ENCODE measurements at regions not wholly inside any gene's neighbourhood (a gene's known extent, or its start where the extent isn't known, plus 50 kb on each side); places are given as distances from the start of the nearest gene placed in this dataset.

DNA sequence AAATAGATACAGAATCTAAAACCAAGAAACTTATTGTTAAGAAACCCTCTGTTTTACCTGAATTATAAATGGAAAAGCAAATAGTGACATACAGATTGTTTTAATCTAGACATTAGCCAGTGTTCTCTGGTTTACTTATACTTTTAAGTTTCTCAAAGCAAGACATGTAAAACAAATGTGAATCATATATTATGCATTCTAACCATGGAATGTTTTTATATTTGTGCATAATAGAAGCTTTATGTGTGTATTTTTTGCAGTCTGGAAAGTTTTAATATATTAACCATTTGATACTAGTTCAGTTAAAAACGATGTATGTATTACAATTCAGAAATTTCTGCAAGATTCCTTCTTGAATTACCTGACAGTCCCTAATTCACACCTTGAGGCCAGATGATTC, 150.6 kb upstream of the TMEM72 start:
- no peak overlapping the region for H3K27ac ChIP-seq (ENCODE audit: low read depth in 1 of 2, low read length in 2 of 2)
- H3K79me2 ChIP-seq (ENCODE audit: insufficient read depth, low read length) = no peaks in the 10 kb centered on the region
- no peaks in the 10 kb centered on the region for H3K4me1 ChIP-seq (ENCODE audit: control insufficient read depth in 1 of 2, insufficient read depth in 2 of 2, low read length in 2 of 2)
- H4K20me1 ChIP-seq (ENCODE audit: insufficient read depth, low read length) = no peaks in the 10 kb centered on the region
- H3K9me3 ChIP-seq (replicated peaks in 1 of 2; ENCODE audit: control insufficient read depth in 1 of 2, insufficient read depth in 1 of 2, low read length in 2 of 2) = no peaks in the 10 kb centered on the region
- H3K9ac ChIP-seq (ENCODE audit: insufficient read depth, low read length, poor library complexity, severe bottlenecking) = no peak overlapping the region
- Mint-ChIP-seq H3K4me3 (no peak overlapping the region), H3K4me1 (peaks cover 4% of the 10 kb centered on the region), H3K27ac (no peak overlapping the region), H3K27me3 (ENCODE audit: low read depth in 3 of 3) (peaks cover 4% of the 10 kb centered on the region in 3 donors), H3K36me3 (no peaks in the 10 kb centered on the region), H3K9me3 (peaks cover 0 to 2% (median 0%) of the 10 kb centered on the region in 7 donors)
- no peaks in the 10 kb centered on the region for H3K36me3 ChIP-seq (replicated peaks in 1 of 2; ENCODE audit: control insufficient read depth in 1 of 2, insufficient read depth in 2 of 2, low read length in 2 of 2)
- DNase-seq = no peak
- H3K27me3 ChIP-seq (ENCODE audit: control insufficient read depth in 2 of 2, insufficient read depth in 2 of 2, low read length in 2 of 2) = no peaks in the 10 kb centered on the region
- intact Hi-C loops (cut with micrococcal nuclease) = no loop called here
- H3K4me2 ChIP-seq (replicated peaks; ENCODE audit: extremely low read depth, low read length, poor library complexity, severe bottlenecking) = no peak overlapping the region
- WGBS (ENCODE audit: insufficient coverage) = no CpG with 5 or more reads among the region's 1 CpG
- TF ChIP-seq, protein P1, sequence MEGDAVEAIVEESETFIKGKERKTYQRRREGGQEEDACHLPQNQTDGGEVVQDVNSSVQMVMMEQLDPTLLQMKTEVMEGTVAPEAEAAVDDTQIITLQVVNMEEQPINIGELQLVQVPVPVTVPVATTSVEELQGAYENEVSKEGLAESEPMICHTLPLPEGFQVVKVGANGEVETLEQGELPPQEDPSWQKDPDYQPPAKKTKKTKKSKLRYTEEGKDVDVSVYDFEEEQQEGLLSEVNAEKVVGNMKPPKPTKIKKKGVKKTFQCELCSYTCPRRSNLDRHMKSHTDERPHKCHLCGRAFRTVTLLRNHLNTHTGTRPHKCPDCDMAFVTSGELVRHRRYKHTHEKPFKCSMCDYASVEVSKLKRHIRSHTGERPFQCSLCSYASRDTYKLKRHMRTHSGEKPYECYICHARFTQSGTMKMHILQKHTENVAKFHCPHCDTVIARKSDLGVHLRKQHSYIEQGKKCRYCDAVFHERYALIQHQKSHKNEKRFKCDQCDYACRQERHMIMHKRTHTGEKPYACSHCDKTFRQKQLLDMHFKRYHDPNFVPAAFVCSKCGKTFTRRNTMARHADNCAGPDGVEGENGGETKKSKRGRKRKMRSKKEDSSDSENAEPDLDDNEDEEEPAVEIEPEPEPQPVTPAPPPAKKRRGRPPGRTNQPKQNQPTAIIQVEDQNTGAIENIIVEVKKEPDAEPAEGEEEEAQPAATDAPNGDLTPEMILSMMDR (IDR thresholded peaks at IDR 0.05) = no peak
- no peak overlapping the region for H2AFZ ChIP-seq (ENCODE audit: insufficient read depth, low read depth, low read length, poor library complexity, severe bottlenecking)
- no peak overlapping the region for H3K4me3 ChIP-seq (replicated peaks in 1 of 3; ENCODE audit: low read depth in 2 of 3, low read length in 3 of 3)

DNA sequence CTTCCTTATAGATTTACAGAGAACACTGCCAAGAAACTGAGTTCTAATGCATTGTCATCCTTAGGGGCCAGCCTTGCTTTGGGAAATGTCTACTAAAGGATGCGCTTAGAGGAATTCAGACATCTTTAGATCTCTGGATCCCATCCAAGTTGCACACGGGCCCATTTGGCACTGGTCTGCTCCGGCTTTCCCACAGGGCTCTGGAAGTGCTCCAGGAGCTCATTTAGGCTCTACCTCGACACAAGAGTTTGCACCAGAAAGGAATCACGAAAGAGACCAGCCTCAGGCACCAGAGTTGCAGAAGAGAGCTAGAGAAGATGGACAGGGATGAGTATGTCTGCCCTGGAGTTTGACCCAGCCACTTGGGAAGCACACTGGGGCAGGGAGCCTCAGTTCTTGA, 150.1 kb upstream of the TMEM72 start:
- Histone ChIP-seq H3K27me3 (ENCODE audit: control insufficient read depth in 2 of 2, insufficient read depth in 2 of 2, low read length in 2 of 2) (no peaks in the 10 kb centered on the region), H3K36me3 (replicated peaks in 1 of 2; ENCODE audit: control insufficient read depth in 1 of 2, insufficient read depth in 2 of 2, low read length in 2 of 2) (no peaks in the 10 kb centered on the region), H3K4me3 (replicated peaks in 1 of 3; ENCODE audit: low read depth in 2 of 3, low read length in 3 of 3) (no peak overlapping the region), H3K9me3 (replicated peaks in 1 of 2; ENCODE audit: control insufficient read depth in 1 of 2, insufficient read depth in 1 of 2, low read length in 2 of 2) (no peaks in the 10 kb centered on the region), H3K4me1 (ENCODE audit: control insufficient read depth in 1 of 2, insufficient read depth in 2 of 2, low read length in 2 of 2) (no peaks in the 10 kb centered on the region), H2AFZ (ENCODE audit: insufficient read depth, low read depth, low read length, poor library complexity, severe bottlenecking) (no peak overlapping the region), H4K20me1 (ENCODE audit: insufficient read depth, low read length) (no peaks in the 10 kb centered on the region), H3K79me2 (ENCODE audit: insufficient read depth, low read length) (no peaks in the 10 kb centered on the region), H3K9ac (ENCODE audit: insufficient read depth, low read length, poor library complexity, severe bottlenecking) (no peak overlapping the region), H3K4me2 (replicated peaks; ENCODE audit: extremely low read depth, low read length, poor library complexity, severe bottlenecking) (no peak overlapping the region), H3K27ac (ENCODE audit: low read depth in 1 of 2, low read length in 2 of 2) (no peak overlapping the region)
- no peak for DNase-seq
- Mint-ChIP-seq H3K9me3 (peaks cover 0 to 2% (median 0%) of the 10 kb centered on the region in 7 donors), H3K36me3 (no peaks in the 10 kb centered on the region), H3K27ac (no peak overlapping the region), H3K4me1 (peaks cover 4% of the 10 kb centered on the region), H3K27me3 (ENCODE audit: low read depth in 3 of 3) (peaks cover 4 to 5% (median 4%) of the 10 kb centered on the region in 3 donors), H3K4me3 (no peak overlapping the region)
- intact Hi-C loops (cut with micrococcal nuclease) = no loop called here
- 89% methylated on average over 5 of the region's 5 CpGs for WGBS (ENCODE audit: insufficient coverage)
- TF ChIP-seq, protein P1 (IDR thresholded peaks at IDR 0.05) = no peak

Measured in CD14-positive monocyte (primary cell).